Mesothelial cell of epicardium (in vitro differentiated cells): ENCODE measurements at regions not wholly inside any gene's neighbourhood (a gene's known extent, or its start where the extent isn't known, plus 50 kb on each side); places are given as distances from the start of the nearest gene placed in this dataset.

Experiments used
- DNase-seq, 2 experiments: peaks; one replicate each; pipeline ENCODE4 v3.0.0; 2021; ENCODE audit warnings: low spot score in 2 of 2; ENCODE audit not compliant: unreplicated experiment in 2 of 2
- H3K27ac Mint-ChIP-seq: 2 replicates; pipeline ENCODE4 v1.8.0; 2021; ENCODE audit warnings: mixed read lengths
- H3K27me3 Mint-ChIP-seq: 2 replicates; pipeline ENCODE4 v1.8.0; 2021; ENCODE audit warnings: low read depth, mixed read lengths
- H3K36me3 Mint-ChIP-seq: 2 replicates; pipeline ENCODE4 v1.8.0; 2021; ENCODE audit warnings: mixed read lengths
- H3K4me1 Mint-ChIP-seq: 2 replicates; pipeline ENCODE4 v1.8.0; 2021; ENCODE audit warnings: mixed read lengths
- H3K4me3 Mint-ChIP-seq: 2 replicates; pipeline ENCODE4 v1.8.0; 2021; ENCODE audit warnings: mild to moderate bottlenecking, moderate library complexity, mixed read lengths
- H3K9me3 Mint-ChIP-seq: 2 replicates; pipeline ENCODE4 v1.8.0; 2021; ENCODE audit warnings: mixed read lengths
- TF ChIP-seq, protein P1 (sequence below): fragments of 200-600 bp; sonication (generic); IDR thresholded peaks from one replicate; pipeline ENCODE4 v1.5.0; 2021; ENCODE audit warnings: antibody characterized with exemption; ENCODE audit not compliant: unreplicated experiment

DNA sequence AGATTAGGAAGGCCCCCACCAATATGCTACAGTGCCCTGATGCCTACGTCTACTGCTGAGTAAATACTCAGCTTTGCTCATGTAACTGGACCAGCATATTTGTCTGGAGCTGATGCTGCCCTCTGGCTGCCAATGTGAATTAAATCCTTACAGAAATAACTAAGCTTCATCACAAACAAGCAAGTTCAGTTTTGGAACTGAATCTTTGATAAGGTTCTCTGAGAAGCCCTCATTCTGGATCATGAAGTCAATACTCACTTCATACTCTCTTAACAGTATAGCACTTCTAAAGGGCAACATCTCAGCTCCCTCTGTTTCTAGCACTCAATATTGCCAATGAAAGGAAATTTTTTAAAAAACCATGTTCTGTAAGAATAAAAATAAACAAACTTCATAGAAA, 246.7 kb downstream of the ETV1 start:
- Mint-ChIP-seq H3K9me3 (peaks cover 3% of the 10 kb centered on the region), H3K4me3 (no peak overlapping the region), H3K36me3 (no peaks in the 10 kb centered on the region), H3K27me3 (no peaks in the 10 kb centered on the region), H3K4me1 (peaks cover 34% of the 10 kb centered on the region), H3K27ac (no peak overlapping the region)
- no peak for DNase-seq
- TF ChIP-seq, protein P1, sequence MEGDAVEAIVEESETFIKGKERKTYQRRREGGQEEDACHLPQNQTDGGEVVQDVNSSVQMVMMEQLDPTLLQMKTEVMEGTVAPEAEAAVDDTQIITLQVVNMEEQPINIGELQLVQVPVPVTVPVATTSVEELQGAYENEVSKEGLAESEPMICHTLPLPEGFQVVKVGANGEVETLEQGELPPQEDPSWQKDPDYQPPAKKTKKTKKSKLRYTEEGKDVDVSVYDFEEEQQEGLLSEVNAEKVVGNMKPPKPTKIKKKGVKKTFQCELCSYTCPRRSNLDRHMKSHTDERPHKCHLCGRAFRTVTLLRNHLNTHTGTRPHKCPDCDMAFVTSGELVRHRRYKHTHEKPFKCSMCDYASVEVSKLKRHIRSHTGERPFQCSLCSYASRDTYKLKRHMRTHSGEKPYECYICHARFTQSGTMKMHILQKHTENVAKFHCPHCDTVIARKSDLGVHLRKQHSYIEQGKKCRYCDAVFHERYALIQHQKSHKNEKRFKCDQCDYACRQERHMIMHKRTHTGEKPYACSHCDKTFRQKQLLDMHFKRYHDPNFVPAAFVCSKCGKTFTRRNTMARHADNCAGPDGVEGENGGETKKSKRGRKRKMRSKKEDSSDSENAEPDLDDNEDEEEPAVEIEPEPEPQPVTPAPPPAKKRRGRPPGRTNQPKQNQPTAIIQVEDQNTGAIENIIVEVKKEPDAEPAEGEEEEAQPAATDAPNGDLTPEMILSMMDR = no peak

DNA sequence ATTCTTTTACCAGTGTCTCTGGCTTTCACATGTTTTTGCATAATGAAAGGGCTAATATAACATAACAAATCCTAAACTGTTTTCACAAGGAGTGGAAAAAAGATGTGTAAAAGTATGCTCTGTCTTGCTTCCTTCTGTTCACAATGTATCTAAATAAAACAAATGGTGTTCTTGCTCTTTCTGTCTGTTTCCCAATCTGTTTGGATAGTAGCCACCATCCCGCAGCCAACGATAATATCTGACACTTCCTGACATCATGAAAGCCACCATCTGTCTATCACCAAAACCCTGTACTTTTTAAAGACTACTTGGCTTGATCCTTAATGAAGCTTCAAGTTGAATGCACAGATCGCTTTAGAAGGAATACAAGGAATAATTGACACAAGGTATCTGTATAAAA, 246.2 kb downstream of the ETV1 start:
- no peak for DNase-seq
- Mint-ChIP-seq H3K27ac (peak overlapping the region; percentile 49), H3K9me3 (peaks cover 3% of the 10 kb centered on the region), H3K4me1 (peaks cover 34% of the 10 kb centered on the region), H3K4me3 (no peak overlapping the region), H3K36me3 (no peaks in the 10 kb centered on the region), H3K27me3 (no peaks in the 10 kb centered on the region)
- TF ChIP-seq, protein P1 = no peak

DNA sequence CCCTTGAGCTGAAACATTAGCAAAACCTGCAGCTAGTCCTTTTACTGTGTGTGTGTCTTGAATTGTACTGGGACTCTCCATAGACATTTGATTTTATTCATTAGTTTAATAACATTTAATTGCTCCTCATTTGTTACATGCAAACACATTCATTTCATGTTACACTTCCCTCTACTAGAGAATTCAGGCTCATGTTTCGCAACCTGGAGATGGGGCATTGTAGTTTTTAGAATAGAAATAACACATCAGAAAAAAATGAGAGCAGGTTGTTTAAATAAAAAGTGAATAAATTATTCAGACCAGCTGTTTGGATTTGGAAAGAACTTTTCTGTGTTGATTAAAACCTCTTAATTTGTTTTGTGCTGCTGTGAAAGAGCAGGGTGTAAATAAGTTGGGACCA, 243.9 kb downstream of the ETV1 start:
- TF ChIP-seq, protein P1 = no peak
- Mint-ChIP-seq H3K27me3 (no peaks in the 10 kb centered on the region), H3K9me3 (no peaks in the 10 kb centered on the region), H3K4me3 (no peak overlapping the region), H3K36me3 (no peaks in the 10 kb centered on the region), H3K27ac (no peak overlapping the region), H3K4me1 (peaks cover 33% of the 10 kb centered on the region)
- no peak for DNase-seq

DNA sequence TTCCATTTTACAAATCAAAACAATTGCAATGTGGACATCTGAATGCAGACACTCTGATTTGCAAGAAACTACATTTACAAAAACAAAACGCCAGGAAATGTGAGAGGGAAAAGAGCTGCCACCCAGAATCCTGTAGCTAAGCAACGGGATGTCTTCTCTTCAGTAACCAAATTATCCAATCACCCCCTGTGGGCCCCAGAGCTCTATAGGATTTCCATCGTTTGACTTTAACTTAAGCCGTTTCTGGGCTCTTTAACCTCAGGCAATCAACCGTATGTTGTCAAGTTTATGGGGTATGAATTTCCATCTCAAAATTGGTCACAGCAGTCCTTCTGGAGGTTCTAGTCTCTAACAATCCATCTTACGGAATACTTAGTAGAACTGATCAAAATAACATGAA, 240.5 kb downstream of the ETV1 start:
- Mint-ChIP-seq H3K4me1 (peaks cover 3% of the 10 kb centered on the region), H3K36me3 (no peaks in the 10 kb centered on the region), H3K9me3 (no peaks in the 10 kb centered on the region), H3K27me3 (no peaks in the 10 kb centered on the region), H3K4me3 (no peak overlapping the region), H3K27ac (no peak overlapping the region)
- no peak for DNase-seq
- TF ChIP-seq, protein P1 = no peak

DNA sequence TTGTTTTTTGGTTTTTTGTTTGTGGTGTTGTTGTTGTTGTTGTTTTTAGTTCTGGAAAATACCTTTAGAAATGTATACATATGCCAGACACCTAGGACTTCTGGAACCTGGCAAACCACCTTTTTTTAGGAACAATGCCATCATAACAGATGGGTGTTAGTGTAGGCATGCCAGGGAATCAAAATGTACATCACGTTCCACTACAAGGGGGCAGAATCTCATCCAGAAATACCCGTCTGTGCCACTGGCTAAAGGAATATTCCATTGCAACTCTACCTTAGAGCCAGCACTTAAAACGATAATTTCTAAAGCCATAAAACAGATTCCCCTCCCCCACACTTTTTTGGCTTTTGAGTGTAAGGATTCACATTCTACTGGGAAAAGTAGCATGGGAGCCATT, 239.8 kb downstream of the ETV1 start:
- H3K9me3 Mint-ChIP-seq = peaks cover under 1% of the 10 kb centered on the region
- H3K4me3 Mint-ChIP-seq = no peak overlapping the region
- H3K4me1 Mint-ChIP-seq = no peaks in the 10 kb centered on the region
- no peaks in the 10 kb centered on the region for H3K36me3 Mint-ChIP-seq
- H3K27ac Mint-ChIP-seq = no peak overlapping the region
- DNase-seq = no peak
- TF ChIP-seq, protein P1 = no peak
- H3K27me3 Mint-ChIP-seq = no peaks in the 10 kb centered on the region

DNA sequence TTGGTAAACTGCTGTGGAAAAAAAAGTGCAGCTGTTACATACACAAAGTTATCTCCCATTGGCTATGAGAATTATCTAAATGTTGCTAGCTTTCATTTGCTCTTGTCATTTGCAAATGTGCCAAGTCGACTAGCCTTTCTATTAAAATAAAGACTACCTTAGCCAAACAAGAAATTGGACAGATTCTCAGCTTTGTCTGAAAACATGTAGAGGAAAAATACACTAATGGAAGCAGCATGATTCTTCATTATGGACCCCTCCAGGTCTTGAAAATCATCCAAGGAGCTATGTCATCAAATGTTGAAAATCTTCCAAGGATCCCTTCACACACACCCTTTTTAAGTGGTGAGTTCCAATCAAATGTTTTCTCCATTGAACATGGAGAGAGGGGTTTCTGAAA, 237.7 kb downstream of the ETV1 start:
- Mint-ChIP-seq H3K4me1 (no peaks in the 10 kb centered on the region), H3K27ac (no peak overlapping the region), H3K36me3 (no peaks in the 10 kb centered on the region), H3K4me3 (no peak overlapping the region), H3K9me3 (peaks cover 4% of the 10 kb centered on the region), H3K27me3 (no peaks in the 10 kb centered on the region)
- TF ChIP-seq, protein P1 = no peak
- no peak for DNase-seq
